ENCODE measurements at regions not wholly inside any gene's neighbourhood (a gene's known extent, or its start where the extent isn't known, plus 50 kb on each side); places are given as distances from the start of the nearest gene placed in this dataset.

DNA sequence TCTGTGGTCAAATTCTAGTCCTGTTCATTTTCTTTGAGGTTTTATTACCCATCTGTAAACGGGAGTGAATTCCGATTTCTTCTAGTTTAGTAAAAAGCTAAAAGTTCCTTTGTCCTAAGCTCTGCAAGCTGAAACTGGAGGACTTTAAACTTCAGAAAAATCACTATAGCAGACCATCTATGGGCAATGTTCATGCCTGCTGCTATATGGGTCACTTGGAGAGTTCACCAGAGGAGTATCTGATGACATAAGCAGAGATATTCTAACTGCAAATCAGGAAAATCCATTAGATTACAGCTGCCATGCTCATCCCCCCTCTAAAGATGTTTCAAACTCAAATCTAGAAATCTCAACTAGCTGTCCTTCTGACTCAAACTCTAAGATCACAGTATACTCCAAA is 193.0 kb upstream of the RTL1 start:
- no peaks in the 10 kb centered on the region for H3K27me3 ChIP-seq (ENCODE audit: control insufficient read depth, insufficient read depth, low read length)

DNA sequence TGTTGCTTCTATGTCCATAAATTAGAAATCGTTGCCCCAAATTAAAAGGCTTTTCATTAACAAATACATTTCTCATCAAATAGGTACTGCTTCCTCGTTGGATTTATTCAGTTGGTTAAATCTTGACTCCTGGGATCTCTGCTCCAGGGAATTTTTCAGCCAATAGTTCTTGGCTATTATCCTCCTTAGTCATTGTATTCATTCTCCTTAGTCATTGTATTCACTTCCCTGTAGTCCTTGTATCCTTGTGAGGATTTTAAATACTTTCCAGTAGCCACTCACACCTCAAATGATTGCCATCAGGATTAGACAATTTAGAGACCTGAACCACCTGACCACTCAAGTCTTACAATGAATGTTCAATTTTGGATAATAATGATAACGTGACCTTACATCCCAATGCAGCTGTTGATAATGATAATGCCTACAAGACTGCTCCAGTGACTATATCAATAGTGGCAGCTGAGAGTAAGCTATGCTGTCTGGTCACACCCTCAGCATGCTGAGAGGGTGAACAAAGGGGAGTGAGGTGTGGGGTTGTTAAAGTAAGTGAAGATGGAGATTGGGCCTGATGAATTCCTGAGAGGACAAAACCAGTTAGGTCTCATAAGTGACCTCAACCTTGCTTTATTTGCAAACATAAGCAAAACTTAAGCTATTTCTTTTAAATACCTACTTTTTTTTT is 193.7 kb upstream of the RTL1 start:
- no peak for ATAC-seq

More for the DNA sequence above, 193.0 kb upstream of the RTL1 start:
- no peak for ATAC-seq
- Histone ChIP-seq H3K9me3 (ENCODE audit: control insufficient read depth, insufficient read depth, low read depth, low read length) (no peaks in the 10 kb centered on the region), H3K27ac (ENCODE audit: low read length) (no peak overlapping the region), H3K36me3 (ENCODE audit: control insufficient read depth, insufficient read depth, low read length) (no peaks in the 10 kb centered on the region), H3K4me1 (ENCODE audit: control insufficient read depth, insufficient read depth, low read length) (no peaks in the 10 kb centered on the region), H3K4me3 (ENCODE audit: low read depth in 2 of 2, low read length in 2 of 2) (no peak overlapping the region)
- POLR2A ChIA-PET: no interaction called here
- CTCF ChIA-PET: no interaction called here
- BruUV-seq (replicated peaks): no TSS peak
- intact Hi-C loops (cut with micrococcal nuclease; ENCODE audit: unreplicated experiment) (no loop called here), in situ Hi-C loops (cut with HindIII; ENCODE audit: low pct_unique_long_range_greater_than_20kb, low sequenced_read_pairs) (no loop called here)
- no peak for DNase-seq (ENCODE audit: low read depth, low spot score)
- TF ChIP-seq, protein P1, sequence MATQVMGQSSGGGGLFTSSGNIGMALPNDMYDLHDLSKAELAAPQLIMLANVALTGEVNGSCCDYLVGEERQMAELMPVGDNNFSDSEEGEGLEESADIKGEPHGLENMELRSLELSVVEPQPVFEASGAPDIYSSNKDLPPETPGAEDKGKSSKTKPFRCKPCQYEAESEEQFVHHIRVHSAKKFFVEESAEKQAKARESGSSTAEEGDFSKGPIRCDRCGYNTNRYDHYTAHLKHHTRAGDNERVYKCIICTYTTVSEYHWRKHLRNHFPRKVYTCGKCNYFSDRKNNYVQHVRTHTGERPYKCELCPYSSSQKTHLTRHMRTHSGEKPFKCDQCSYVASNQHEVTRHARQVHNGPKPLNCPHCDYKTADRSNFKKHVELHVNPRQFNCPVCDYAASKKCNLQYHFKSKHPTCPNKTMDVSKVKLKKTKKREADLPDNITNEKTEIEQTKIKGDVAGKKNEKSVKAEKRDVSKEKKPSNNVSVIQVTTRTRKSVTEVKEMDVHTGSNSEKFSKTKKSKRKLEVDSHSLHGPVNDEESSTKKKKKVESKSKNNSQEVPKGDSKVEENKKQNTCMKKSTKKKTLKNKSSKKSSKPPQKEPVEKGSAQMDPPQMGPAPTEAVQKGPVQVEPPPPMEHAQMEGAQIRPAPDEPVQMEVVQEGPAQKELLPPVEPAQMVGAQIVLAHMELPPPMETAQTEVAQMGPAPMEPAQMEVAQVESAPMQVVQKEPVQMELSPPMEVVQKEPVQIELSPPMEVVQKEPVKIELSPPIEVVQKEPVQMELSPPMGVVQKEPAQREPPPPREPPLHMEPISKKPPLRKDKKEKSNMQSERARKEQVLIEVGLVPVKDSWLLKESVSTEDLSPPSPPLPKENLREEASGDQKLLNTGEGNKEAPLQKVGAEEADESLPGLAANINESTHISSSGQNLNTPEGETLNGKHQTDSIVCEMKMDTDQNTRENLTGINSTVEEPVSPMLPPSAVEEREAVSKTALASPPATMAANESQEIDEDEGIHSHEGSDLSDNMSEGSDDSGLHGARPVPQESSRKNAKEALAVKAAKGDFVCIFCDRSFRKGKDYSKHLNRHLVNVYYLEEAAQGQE (IDR thresholded peaks at IDR 0.05; ENCODE audit: insufficient read depth in 1 of 2, low read depth in 2 of 2, low read length in 1 of 2): no peak
- no peak for TF ChIP-seq TCF7L2 (IDR thresholded peaks at IDR 0.05; ENCODE audit: low read depth, low read length)
- TF ChIP-seq, protein P2, sequence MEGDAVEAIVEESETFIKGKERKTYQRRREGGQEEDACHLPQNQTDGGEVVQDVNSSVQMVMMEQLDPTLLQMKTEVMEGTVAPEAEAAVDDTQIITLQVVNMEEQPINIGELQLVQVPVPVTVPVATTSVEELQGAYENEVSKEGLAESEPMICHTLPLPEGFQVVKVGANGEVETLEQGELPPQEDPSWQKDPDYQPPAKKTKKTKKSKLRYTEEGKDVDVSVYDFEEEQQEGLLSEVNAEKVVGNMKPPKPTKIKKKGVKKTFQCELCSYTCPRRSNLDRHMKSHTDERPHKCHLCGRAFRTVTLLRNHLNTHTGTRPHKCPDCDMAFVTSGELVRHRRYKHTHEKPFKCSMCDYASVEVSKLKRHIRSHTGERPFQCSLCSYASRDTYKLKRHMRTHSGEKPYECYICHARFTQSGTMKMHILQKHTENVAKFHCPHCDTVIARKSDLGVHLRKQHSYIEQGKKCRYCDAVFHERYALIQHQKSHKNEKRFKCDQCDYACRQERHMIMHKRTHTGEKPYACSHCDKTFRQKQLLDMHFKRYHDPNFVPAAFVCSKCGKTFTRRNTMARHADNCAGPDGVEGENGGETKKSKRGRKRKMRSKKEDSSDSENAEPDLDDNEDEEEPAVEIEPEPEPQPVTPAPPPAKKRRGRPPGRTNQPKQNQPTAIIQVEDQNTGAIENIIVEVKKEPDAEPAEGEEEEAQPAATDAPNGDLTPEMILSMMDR (IDR thresholded peaks at IDR 0.05): no peak
- TF ChIP-seq POLR2AphosphoS5 (IDR thresholded peaks at IDR 0.05; ENCODE audit: low read depth, low read length): no peak
- no peak for TF ChIP-seq SIN3A (IDR thresholded peaks at IDR 0.05; ENCODE audit: borderline replicate concordance, insufficient read depth, low read depth, low read length)

More for the DNA sequence above, 193.7 kb upstream of the RTL1 start:
- POLR2A ChIA-PET: no interaction called here
- no peaks in the 10 kb centered on the region for H3K4me1 ChIP-seq (ENCODE audit: control insufficient read depth, insufficient read depth, low read length)
- BruUV-seq (replicated peaks): no TSS peak
- CTCF ChIA-PET: no interaction called here
- intact Hi-C loops (cut with micrococcal nuclease; ENCODE audit: unreplicated experiment) (no loop called here), in situ Hi-C loops (cut with HindIII; ENCODE audit: low pct_unique_long_range_greater_than_20kb, low sequenced_read_pairs) (no loop called here)
- DNase-seq (ENCODE audit: low read depth, low spot score): no peak
- H3K27ac ChIP-seq (ENCODE audit: low read length): no peak overlapping the region
- TF ChIP-seq TCF7L2 (IDR thresholded peaks at IDR 0.05; ENCODE audit: low read depth, low read length) (no peak), POLR2AphosphoS5 (IDR thresholded peaks at IDR 0.05; ENCODE audit: low read depth, low read length) (no peak), SIN3A (IDR thresholded peaks at IDR 0.05; ENCODE audit: borderline replicate concordance, insufficient read depth, low read depth, low read length) (no peak)
- TF ChIP-seq, protein P1 (IDR thresholded peaks at IDR 0.05; ENCODE audit: insufficient read depth in 1 of 2, low read depth in 2 of 2, low read length in 1 of 2): no peak
- TF ChIP-seq, protein P2 (IDR thresholded peaks at IDR 0.05): no peak
- no peaks in the 10 kb centered on the region for H3K36me3 ChIP-seq (ENCODE audit: control insufficient read depth, insufficient read depth, low read length)
- no peaks in the 10 kb centered on the region for H3K27me3 ChIP-seq (ENCODE audit: control insufficient read depth, insufficient read depth, low read length)
- H3K4me3 ChIP-seq (ENCODE audit: low read depth in 2 of 2, low read length in 2 of 2): no peak overlapping the region
- H3K9me3 ChIP-seq (ENCODE audit: control insufficient read depth, insufficient read depth, low read depth, low read length): no peaks in the 10 kb centered on the region

Data from Panc1 (cell line).